GM23248 (cell line): ENCODE measurements at regions not wholly inside any gene's neighbourhood (a gene's known extent, or its start where the extent isn't known, plus 50 kb on each side); places are given as distances from the start of the nearest gene placed in this dataset.
"Not testable (repeated sequence)": the region's sequence is repeated elsewhere in the genome, so short reads cannot be mapped to it uniquely, and the experiment has no call there.

Experiments
- DNase-seq: peaks from one replicate; pipeline ENCODE4 v3.0.0-alpha.2; 2015
- H2AFZ ChIP-seq: fragments of 200-600 bp; sonication (generic); 2 replicates; pipeline ENCODE4 v1.6.1; 2016; ENCODE audit warnings: antibody characterized with exemption
- H3F3A ChIP-seq: fragments of 200-600 bp; sonication (generic); 2 replicates; pipeline ENCODE4 v1.6.1; 2016; ENCODE audit warnings: mild to moderate bottlenecking, antibody characterized with exemption, mixed run types; ENCODE audit not compliant: insufficient read depth
- H3K27ac ChIP-seq: fragments of 200-600 bp; sonication (generic); 2 replicates; pipeline ENCODE4 v1.5.1; 2016; ENCODE audit warnings: mild to moderate bottlenecking
- H3K27me3 ChIP-seq: fragments of 200-600 bp; sonication (generic); replicated peaks from 2 replicates; pipeline ENCODE4 v1.6.1; 2016; ENCODE audit warnings: mild to moderate bottlenecking; ENCODE audit not compliant: insufficient read depth
- H3K36me3 ChIP-seq: fragments of 200-600 bp; sonication (generic); 2 replicates; pipeline ENCODE4 v1.6.1; 2016; ENCODE audit warnings: low read depth, mild to moderate bottlenecking
- H3K4me1 ChIP-seq: fragments of 200-600 bp; sonication (generic); 2 replicates; pipeline ENCODE4 v1.6.1; 2016; ENCODE audit warnings: mild to moderate bottlenecking; ENCODE audit not compliant: insufficient read depth
- H3K4me2 ChIP-seq: fragments of 200-600 bp; sonication (generic); one replicate; pipeline ENCODE4 v1.6.1; 2016; ENCODE audit warnings: mild to moderate bottlenecking; ENCODE audit not compliant: unreplicated experiment
- H3K4me3 ChIP-seq: fragments of 200-600 bp; sonication (generic); 2 replicates; pipeline ENCODE4 v1.5.1; 2016; ENCODE audit warnings: mild to moderate bottlenecking
- H3K79me2 ChIP-seq: fragments of 200-600 bp; sonication (generic); 2 replicates; pipeline ENCODE4 v1.6.1; 2016; ENCODE audit warnings: mild to moderate bottlenecking; ENCODE audit not compliant: insufficient read depth
- H3K9ac ChIP-seq: fragments of 200-600 bp; sonication (generic); 2 replicates; pipeline ENCODE4 v1.6.1; 2016; ENCODE audit warnings: mild to moderate bottlenecking
- H3K9me2 ChIP-seq: fragments of 200-600 bp; sonication (generic); 2 replicates; pipeline ENCODE4 v1.6.1; 2016; ENCODE audit warnings: mixed run types, mild to moderate bottlenecking, moderate library complexity; ENCODE audit not compliant: insufficient read depth
- H3K9me3 ChIP-seq: fragments of 200-600 bp; sonication (generic); one replicate; pipeline ENCODE4 v1.6.1; 2017; ENCODE audit warnings: low read depth
- H4K20me1 ChIP-seq: fragments of 200-600 bp; sonication (generic); 2 replicates; pipeline ENCODE4 v1.6.0; 2016; ENCODE audit not compliant: insufficient read depth
- EZH2 ChIP-seq: fragments of 200-600 bp; sonication (generic); IDR thresholded peaks from 2 replicates; pipeline ENCODE4 v1.6.1; 2018; ENCODE audit warnings: antibody characterized with exemption, mild to moderate bottlenecking; ENCODE audit not compliant: insufficient read depth, poor library complexity, severe bottlenecking
- EZH2phosphoT487 ChIP-seq: fragments of 200-600 bp; sonication (generic); IDR thresholded peaks from 2 replicates; pipeline ENCODE4 v1.6.1; 2018; ENCODE audit warnings: antibody characterized with exemption, moderate library complexity, mild to moderate bottlenecking, low read depth; ENCODE audit not compliant: insufficient read depth
- WGBS, 2 experiments: methylation state at CpG; one replicate each; pipeline ENCODE4 v1.1.6; 2015 to 2017; ENCODE audit warnings: low lambda C conversion rate in 2 of 2, low coverage in 1 of 2; ENCODE audit errors: missing lambda C conversion rate in 2 of 2; 5-methylcytosine and 5-hydroxymethylcytosine counted together
- in situ Hi-C: fragments of 300-500 bp; cut with MboI; formaldehyde crosslinking; loops from 2 replicates; pipeline ENCODE4 v1.15.0; 2020

DNA sequence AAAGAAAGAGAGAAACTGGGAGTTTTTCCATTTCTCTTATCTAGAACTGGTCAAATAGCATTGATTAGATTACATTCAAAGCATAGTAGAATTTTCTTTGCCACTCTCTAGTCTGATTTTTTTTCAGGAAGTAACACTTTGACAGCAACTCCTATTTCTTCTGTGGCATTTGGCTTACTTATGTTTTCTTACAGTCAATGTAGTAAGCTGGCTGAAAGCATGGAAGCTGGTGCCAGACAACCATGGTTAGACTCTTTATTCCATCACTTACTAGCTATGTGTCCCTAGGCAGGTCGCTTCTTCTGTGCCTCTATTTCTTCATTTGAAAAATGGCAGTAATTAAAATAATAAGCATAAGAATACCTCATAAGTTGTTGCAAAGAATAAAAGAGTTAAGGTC lies 54.2 kb upstream of the OPRM1 start:
- H3K9ac ChIP-seq = no peak overlapping the region
- no peaks in the 10 kb centered on the region for H4K20me1 ChIP-seq
- no peaks in the 10 kb centered on the region for H3K79me2 ChIP-seq
- no peak overlapping the region for H2AFZ ChIP-seq
- H3K4me3 ChIP-seq = no peak overlapping the region
- in situ Hi-C loops = no loop called here
- H3K4me2 ChIP-seq = no peak overlapping the region
- no peaks in the 10 kb centered on the region for H3K9me2 ChIP-seq
- no peaks in the 10 kb centered on the region for H3K9me3 ChIP-seq
- 15 to 17% methylated on average over 1 of the region's 1 CpG for WGBS, 2 experiments
- no peaks in the 10 kb centered on the region for H3K36me3 ChIP-seq
- no peaks in the 10 kb centered on the region for H3F3A ChIP-seq
- DNase-seq = no peak
- no peak for TF ChIP-seq EZH2
- TF ChIP-seq EZH2phosphoT487 = no peak
- H3K4me1 ChIP-seq = no peaks in the 10 kb centered on the region
- no peaks in the 10 kb centered on the region for H3K27me3 ChIP-seq
- H3K27ac ChIP-seq = no peak overlapping the region

- no peak overlapping the region for H2AFZ ChIP-seq
- DNase-seq = peak; percentile 2
- H3K9me2 ChIP-seq = no peaks in the 10 kb centered on the region
- H3K36me3 ChIP-seq = no peaks in the 10 kb centered on the region
- H3K9ac ChIP-seq = no peak overlapping the region
- H3K27ac ChIP-seq = no peak overlapping the region
- no peaks in the 10 kb centered on the region for H3F3A ChIP-seq
- no peak overlapping the region for H3K4me3 ChIP-seq
- no peak overlapping the region for H3K4me2 ChIP-seq
- no peaks in the 10 kb centered on the region for H3K79me2 ChIP-seq
- TF ChIP-seq EZH2phosphoT487 = no peak
- no peak for TF ChIP-seq EZH2
- H3K27me3 ChIP-seq = no peaks in the 10 kb centered on the region
- no peaks in the 10 kb centered on the region for H3K9me3 ChIP-seq
- H4K20me1 ChIP-seq = no peaks in the 10 kb centered on the region
- peaks cover 5% of the 10 kb centered on the region; the same call in 1 of the 2 replicates for H3K4me1 ChIP-seq
- in situ Hi-C loops = no loop called here
- WGBS, 2 experiments = 50 to 59% methylated on average over 2 of the region's 2 CpGs
Measured at GRCh38 chr6:153980171-153980570, 58.9 kb upstream of the OPRM1 start.

DNA sequence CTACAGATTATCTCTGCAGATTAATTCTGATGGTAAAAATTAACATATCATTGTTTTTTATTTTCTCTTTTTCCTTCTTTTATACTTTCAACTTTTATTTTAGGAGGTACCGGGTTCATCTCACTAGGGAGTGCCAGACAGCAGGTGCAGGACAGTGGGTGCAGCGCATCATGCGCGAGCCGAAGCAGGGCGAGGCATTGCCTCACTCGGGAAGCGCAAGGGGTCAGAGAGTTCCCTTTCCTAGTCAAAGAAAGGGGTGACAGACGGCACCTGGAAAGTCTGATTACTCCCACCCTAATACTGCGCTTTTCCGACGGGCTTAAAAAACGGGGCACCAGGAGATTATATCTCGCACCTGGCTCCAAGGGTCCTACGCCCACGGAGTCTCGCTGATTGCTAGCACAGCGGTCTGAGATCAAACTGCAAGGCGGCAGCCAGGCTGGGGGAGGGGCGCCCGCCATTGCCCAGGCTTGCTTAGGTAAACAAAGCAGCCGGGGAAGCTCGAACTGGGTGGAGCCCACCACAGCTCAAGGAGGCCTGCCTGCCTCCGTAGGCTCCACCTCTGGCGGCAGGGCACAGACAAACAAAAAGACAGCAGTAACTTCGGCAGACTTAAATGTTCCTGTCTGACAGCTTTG lies 60.0 kb upstream of the OPRM1 start:
- H3K9ac ChIP-seq, in situ Hi-C loops, H3K4me1 ChIP-seq, DNase-seq, H3K79me2 ChIP-seq, H2AFZ ChIP-seq, H3K27me3 ChIP-seq, H3K9me2 ChIP-seq, H4K20me1 ChIP-seq, H3K27ac ChIP-seq, H3K36me3 ChIP-seq, H3F3A ChIP-seq, H3K4me2 ChIP-seq, H3K4me3 ChIP-seq, H3K9me3 ChIP-seq: not testable (repeated sequence)
- 86% methylated on average over 26 of the region's 26 CpGs for WGBS, 2 experiments

GRCh38 chr6:153976921-153977693 lies 61.9 kb upstream of the OPRM1 start:
- no peak overlapping the region for H3K9ac ChIP-seq
- H4K20me1 ChIP-seq = no peaks in the 10 kb centered on the region
- H3K27me3 ChIP-seq = no peaks in the 10 kb centered on the region; the same call in 1 of the 2 replicates
- DNase-seq = peak; percentile 73
- peak overlapping the region; percentile 28; the same call in 1 of the 2 replicates for H3K4me3 ChIP-seq
- in situ Hi-C loops = no loop called here
- H3F3A ChIP-seq = no peaks in the 10 kb centered on the region
- no peaks in the 10 kb centered on the region for H3K36me3 ChIP-seq
- no peaks in the 10 kb centered on the region for H3K79me2 ChIP-seq
- H2AFZ ChIP-seq = no peak overlapping the region
- H3K27ac ChIP-seq = no peak overlapping the region
- H3K4me1 ChIP-seq = peaks cover 5% of the 10 kb centered on the region; the same call in 1 of the 2 replicates
- H3K4me2 ChIP-seq = peak overlapping the region; percentile 55
- no peaks in the 10 kb centered on the region for H3K9me2 ChIP-seq
- 1 to 4% methylated on average over 7 of the region's 7 CpGs for WGBS, 2 experiments
- no peak for TF ChIP-seq EZH2phosphoT487
- no peak for TF ChIP-seq EZH2
- H3K9me3 ChIP-seq = no peaks in the 10 kb centered on the region
